ENCODE measurements at regions not wholly inside any gene's neighbourhood (a gene's known extent, or its start where the extent isn't known, plus 50 kb on each side); places are given as distances from the start of the nearest gene placed in this dataset.

DNA sequence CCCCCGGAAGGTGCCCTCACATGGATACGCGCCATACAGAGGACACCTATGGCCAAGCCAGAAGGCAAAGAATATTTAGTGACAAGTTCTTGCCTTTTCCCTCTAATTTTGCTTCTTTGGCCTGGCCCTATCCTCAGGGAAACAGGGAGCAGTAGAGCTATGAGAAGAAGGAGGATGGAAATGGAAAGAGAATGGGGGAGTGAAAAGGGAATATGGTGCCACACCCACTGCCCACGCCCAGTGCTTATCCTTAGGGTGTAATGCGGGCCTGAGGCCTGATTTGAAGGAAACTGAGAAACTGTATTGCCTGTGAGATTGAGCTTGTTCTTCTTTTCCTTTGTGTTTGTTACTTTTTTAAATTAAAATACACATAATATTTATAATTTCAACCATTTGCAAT, 255.1 kb downstream of the HS3ST3A1 start:
- Mint-ChIP-seq H3K27ac (no peak overlapping the region), H3K4me3 (no peak overlapping the region), H3K27me3 (no peaks in the 10 kb centered on the region), H3K4me1 (no peaks in the 10 kb centered on the region), H3K9me3 (ENCODE audit: insufficient read depth) (no peaks in the 10 kb centered on the region)
- Histone ChIP-seq H3K79me2 (ENCODE audit: control insufficient read depth, insufficient read depth, low read length) (no peaks in the 10 kb centered on the region), H3K4me2 (replicated peaks; ENCODE audit: low read depth, low read length, poor library complexity, severe bottlenecking) (no peak overlapping the region), H3K27ac (ENCODE audit: low read length in 2 of 2) (no peak overlapping the region), H3K4me1 (ENCODE audit: control insufficient read depth in 2 of 2, insufficient read depth in 2 of 2, low read length in 2 of 2) (no peaks in the 10 kb centered on the region), H3K9ac (ENCODE audit: low read length) (no peak overlapping the region), H4K20me1 (ENCODE audit: control insufficient read depth, insufficient read depth, low read length, poor library complexity, severe bottlenecking) (no peaks in the 10 kb centered on the region), H3K9me3 (ENCODE audit: control extremely low read depth in 1 of 3, control insufficient read depth in 2 of 3, insufficient read depth in 1 of 3, low read length in 2 of 3) (peaks cover 0 to 3% (median 0%) of the 10 kb centered on the region in 3 donors), H2AFZ (ENCODE audit: insufficient read depth, low read depth, low read length, poor library complexity, severe bottlenecking) (no peak overlapping the region), H3K27me3 (replicated peaks in 1 of 4; ENCODE audit: control extremely low read depth in 1 of 4, control insufficient read depth in 3 of 4, insufficient read depth in 4 of 4, low read length in 3 of 4) (no peaks in the 10 kb centered on the region), H3K36me3 (replicated peaks in 1 of 2; ENCODE audit: control extremely low read depth in 1 of 2, control insufficient read depth in 1 of 2, extremely low read depth in 1 of 2, insufficient read depth in 2 of 2, low read length in 1 of 2) (no peaks in the 10 kb centered on the region), H3K4me3 (ENCODE audit: control extremely low read depth in 1 of 5, extremely low read depth in 1 of 5, insufficient read depth in 1 of 5, low read depth in 2 of 5, low read length in 4 of 5) (no peak overlapping the region)
- ChIA-PET CTCF (interaction anchor here (1.4 kb wide), 1 partner anchor 9 kb away, joined by 4 read pairs; no protein-coding TSS in a partner anchor), POLR2A (no interaction called here)
- intact Hi-C loops (cut with micrococcal nuclease): no loop called here
- DNase-seq (no peak), ATAC-seq (ENCODE audit: low read depth) (no peak)
- no peak for TF ChIP-seq EZH2 (IDR thresholded peaks at IDR 0.05; ENCODE audit: borderline replicate concordance, insufficient read depth, low read depth, low read length, poor library complexity, severe bottlenecking)
- TF ChIP-seq, protein P1, sequence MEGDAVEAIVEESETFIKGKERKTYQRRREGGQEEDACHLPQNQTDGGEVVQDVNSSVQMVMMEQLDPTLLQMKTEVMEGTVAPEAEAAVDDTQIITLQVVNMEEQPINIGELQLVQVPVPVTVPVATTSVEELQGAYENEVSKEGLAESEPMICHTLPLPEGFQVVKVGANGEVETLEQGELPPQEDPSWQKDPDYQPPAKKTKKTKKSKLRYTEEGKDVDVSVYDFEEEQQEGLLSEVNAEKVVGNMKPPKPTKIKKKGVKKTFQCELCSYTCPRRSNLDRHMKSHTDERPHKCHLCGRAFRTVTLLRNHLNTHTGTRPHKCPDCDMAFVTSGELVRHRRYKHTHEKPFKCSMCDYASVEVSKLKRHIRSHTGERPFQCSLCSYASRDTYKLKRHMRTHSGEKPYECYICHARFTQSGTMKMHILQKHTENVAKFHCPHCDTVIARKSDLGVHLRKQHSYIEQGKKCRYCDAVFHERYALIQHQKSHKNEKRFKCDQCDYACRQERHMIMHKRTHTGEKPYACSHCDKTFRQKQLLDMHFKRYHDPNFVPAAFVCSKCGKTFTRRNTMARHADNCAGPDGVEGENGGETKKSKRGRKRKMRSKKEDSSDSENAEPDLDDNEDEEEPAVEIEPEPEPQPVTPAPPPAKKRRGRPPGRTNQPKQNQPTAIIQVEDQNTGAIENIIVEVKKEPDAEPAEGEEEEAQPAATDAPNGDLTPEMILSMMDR (IDR thresholded peaks at IDR 0.05): no peak
- no CpG with 5 or more reads among the region's 5 CpGs for WGBS (ENCODE audit: insufficient coverage)

DNA sequence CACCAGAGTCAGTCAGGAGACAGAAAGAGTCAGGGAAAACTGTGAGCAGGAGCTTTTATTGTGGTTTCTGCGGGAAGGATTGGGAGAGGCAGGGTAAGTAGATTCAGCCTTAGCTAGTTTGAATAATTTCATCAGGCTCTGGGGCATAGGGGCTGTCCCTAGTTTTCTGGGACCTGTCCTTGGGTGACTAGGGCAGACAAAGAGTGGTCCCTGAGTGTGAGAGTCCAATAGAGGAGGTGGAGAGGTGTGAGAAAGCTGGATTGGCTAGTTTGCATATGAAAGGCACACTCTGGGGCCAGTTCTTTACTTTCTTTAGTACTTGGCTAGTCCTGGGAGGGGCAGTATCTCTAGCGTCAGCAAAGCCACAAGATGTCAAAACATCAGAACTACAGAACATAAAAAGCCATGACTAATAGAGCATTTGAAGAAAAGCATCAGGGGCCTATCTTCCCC, 255.6 kb downstream of the HS3ST3A1 start:
- Histone ChIP-seq H3K4me3 (ENCODE audit: control extremely low read depth in 1 of 5, extremely low read depth in 1 of 5, insufficient read depth in 1 of 5, low read depth in 2 of 5, low read length in 4 of 5) (no peak overlapping the region), H3K27ac (ENCODE audit: low read length in 2 of 2) (no peak overlapping the region), H3K4me2 (replicated peaks; ENCODE audit: low read depth, low read length, poor library complexity, severe bottlenecking) (no peak overlapping the region), H4K20me1 (ENCODE audit: control insufficient read depth, insufficient read depth, low read length, poor library complexity, severe bottlenecking) (no peaks in the 10 kb centered on the region), H3K9ac (ENCODE audit: low read length) (no peak overlapping the region), H3K36me3 (replicated peaks in 1 of 2; ENCODE audit: control extremely low read depth in 1 of 2, control insufficient read depth in 1 of 2, extremely low read depth in 1 of 2, insufficient read depth in 2 of 2, low read length in 1 of 2) (no peaks in the 10 kb centered on the region), H2AFZ (ENCODE audit: insufficient read depth, low read depth, low read length, poor library complexity, severe bottlenecking) (no peak overlapping the region), H3K79me2 (ENCODE audit: control insufficient read depth, insufficient read depth, low read length) (no peaks in the 10 kb centered on the region), H3K4me1 (ENCODE audit: control insufficient read depth in 2 of 2, insufficient read depth in 2 of 2, low read length in 2 of 2) (no peaks in the 10 kb centered on the region), H3K27me3 (replicated peaks in 1 of 4; ENCODE audit: control extremely low read depth in 1 of 4, control insufficient read depth in 3 of 4, insufficient read depth in 4 of 4, low read length in 3 of 4) (no peaks in the 10 kb centered on the region), H3K9me3 (ENCODE audit: control extremely low read depth in 1 of 3, control insufficient read depth in 2 of 3, insufficient read depth in 1 of 3, low read length in 2 of 3) (peaks cover 0 to 3% (median 0%) of the 10 kb centered on the region in 3 donors)
- Mint-ChIP-seq H3K4me1 (no peaks in the 10 kb centered on the region), H3K27me3 (no peaks in the 10 kb centered on the region), H3K9me3 (ENCODE audit: insufficient read depth) (no peaks in the 10 kb centered on the region), H3K27ac (no peak overlapping the region), H3K4me3 (no peak overlapping the region)
- ChIA-PET CTCF (no interaction called here), POLR2A (no interaction called here)
- ATAC-seq (ENCODE audit: low read depth) (no peak), DNase-seq (no peak)
- intact Hi-C loops (cut with micrococcal nuclease): no loop called here
- WGBS (ENCODE audit: insufficient coverage): 91% methylated on average over 1 of the region's 2 CpGs
- no peak for TF ChIP-seq EZH2 (IDR thresholded peaks at IDR 0.05; ENCODE audit: borderline replicate concordance, insufficient read depth, low read depth, low read length, poor library complexity, severe bottlenecking)
- TF ChIP-seq, protein P1 (IDR thresholded peaks at IDR 0.05): no peak
